Smooth muscle cell (in vitro differentiated cells): ENCODE measurements at regions not wholly inside any gene's neighbourhood (a gene's known extent, or its start where the extent isn't known, plus 50 kb on each side); places are given as distances from the start of the nearest gene placed in this dataset.

Experiments used
- DNase-seq: peaks from one replicate; lab custom pipeline; 2025; ENCODE audit not compliant: unreplicated experiment; lab: John Stamatoyannopoulos, UW
- H2AFZ ChIP-seq: fragments of 200-600 bp; sonication (generic); 2 replicates; pipeline ENCODE4 v1.6.0; 2016; ENCODE audit warnings: antibody characterized with exemption, low read depth, mild to moderate bottlenecking
- H3F3A ChIP-seq: fragments of 200-600 bp; sonication (generic); 2 replicates; pipeline ENCODE4 v1.6.0; 2017; ENCODE audit warnings: antibody characterized with exemption, low read depth
- H3K27ac ChIP-seq: fragments of 200-600 bp; sonication (generic); 2 replicates; pipeline ENCODE4 v1.5.1; 2016; ENCODE audit warnings: low read depth, mild to moderate bottlenecking
- H3K27me3 ChIP-seq: fragments of 200-600 bp; sonication (generic); 2 replicates; pipeline ENCODE4 v1.6.1; 2016; ENCODE audit warnings: low read depth, mild to moderate bottlenecking
- H3K36me3 ChIP-seq: fragments of 200-600 bp; sonication (generic); 2 replicates; pipeline ENCODE4 v1.5.1; 2016; ENCODE audit warnings: low read depth
- H3K4me1 ChIP-seq: fragments of 200-600 bp; sonication (generic); 2 replicates; pipeline ENCODE4 v1.5.1; 2016; ENCODE audit warnings: low read depth
- H3K4me2 ChIP-seq: fragments of 200-600 bp; sonication (generic); 2 replicates; pipeline ENCODE4 v1.6.0; 2016; ENCODE audit warnings: mild to moderate bottlenecking
- H3K4me3 ChIP-seq: fragments of 200-600 bp; sonication (generic); 2 replicates; pipeline ENCODE4 v1.5.1; 2016; ENCODE audit warnings: mild to moderate bottlenecking
- H3K79me2 ChIP-seq: fragments of 200-600 bp; sonication (generic); 2 replicates; pipeline ENCODE4 v1.6.0; 2016; ENCODE audit warnings: low read depth, mild to moderate bottlenecking
- H3K9ac ChIP-seq: fragments of 200-600 bp; sonication (generic); 2 replicates; pipeline ENCODE4 v1.6.0; 2016; ENCODE audit warnings: low read depth
- H3K9me3 ChIP-seq: fragments of 200-600 bp; sonication (generic); replicated peaks from 2 replicates; pipeline ENCODE4 v1.5.1; 2016; ENCODE audit warnings: low read depth
- H4K20me1 ChIP-seq: fragments of 200-600 bp; sonication (generic); 2 replicates; pipeline ENCODE4 v1.6.0; 2016; ENCODE audit warnings: low read depth
- WGBS: methylation state at CpG from one replicate; pipeline ENCODE4 v1.1.7; 2016; ENCODE audit warnings: low lambda C conversion rate; 5-methylcytosine and 5-hydroxymethylcytosine counted together
- TF ChIP-seq, protein P1 (sequence below): fragments of 200-600 bp; sonication (generic); IDR thresholded peaks from 2 replicates; pipeline ENCODE4 v1.5.1; 2017; ENCODE audit warnings: borderline replicate concordance, mild to moderate bottlenecking, antibody characterized with exemption; ENCODE audit not compliant: insufficient read depth, poor library complexity, severe bottlenecking

DNA sequence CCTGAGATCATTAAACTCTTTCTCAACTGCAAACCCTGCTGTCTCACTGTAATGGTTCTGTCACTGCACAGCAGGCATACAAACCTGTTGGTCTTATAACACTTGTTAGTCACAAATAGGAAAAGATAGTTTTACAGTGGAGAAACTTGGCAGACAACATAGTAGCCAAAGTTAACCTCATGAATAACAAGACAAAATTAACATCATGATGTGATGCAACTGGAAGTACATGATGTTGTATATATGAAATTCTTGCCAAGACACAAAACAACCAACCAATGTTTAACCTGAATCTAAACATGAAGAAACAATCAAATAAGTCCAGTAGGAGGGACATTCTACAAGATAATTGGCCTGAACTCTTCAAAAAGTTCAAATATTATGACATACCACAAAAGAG is 189.3 kb downstream of the RNF152 start:
- H3K9me3 ChIP-seq: no peaks in the 10 kb centered on the region
- H3K27me3 ChIP-seq: no peaks in the 10 kb centered on the region
- no peak overlapping the region for H3K4me2 ChIP-seq
- TF ChIP-seq, protein P1, sequence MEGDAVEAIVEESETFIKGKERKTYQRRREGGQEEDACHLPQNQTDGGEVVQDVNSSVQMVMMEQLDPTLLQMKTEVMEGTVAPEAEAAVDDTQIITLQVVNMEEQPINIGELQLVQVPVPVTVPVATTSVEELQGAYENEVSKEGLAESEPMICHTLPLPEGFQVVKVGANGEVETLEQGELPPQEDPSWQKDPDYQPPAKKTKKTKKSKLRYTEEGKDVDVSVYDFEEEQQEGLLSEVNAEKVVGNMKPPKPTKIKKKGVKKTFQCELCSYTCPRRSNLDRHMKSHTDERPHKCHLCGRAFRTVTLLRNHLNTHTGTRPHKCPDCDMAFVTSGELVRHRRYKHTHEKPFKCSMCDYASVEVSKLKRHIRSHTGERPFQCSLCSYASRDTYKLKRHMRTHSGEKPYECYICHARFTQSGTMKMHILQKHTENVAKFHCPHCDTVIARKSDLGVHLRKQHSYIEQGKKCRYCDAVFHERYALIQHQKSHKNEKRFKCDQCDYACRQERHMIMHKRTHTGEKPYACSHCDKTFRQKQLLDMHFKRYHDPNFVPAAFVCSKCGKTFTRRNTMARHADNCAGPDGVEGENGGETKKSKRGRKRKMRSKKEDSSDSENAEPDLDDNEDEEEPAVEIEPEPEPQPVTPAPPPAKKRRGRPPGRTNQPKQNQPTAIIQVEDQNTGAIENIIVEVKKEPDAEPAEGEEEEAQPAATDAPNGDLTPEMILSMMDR: no peak
- H3K4me1 ChIP-seq: peaks cover 10% of the 10 kb centered on the region
- H3F3A ChIP-seq: no peaks in the 10 kb centered on the region
- H3K9ac ChIP-seq: no peak overlapping the region
- no peak overlapping the region for H3K4me3 ChIP-seq
- no peak overlapping the region for H3K27ac ChIP-seq
- no peak overlapping the region for H2AFZ ChIP-seq
- H4K20me1 ChIP-seq: no peaks in the 10 kb centered on the region
- no peaks in the 10 kb centered on the region for H3K79me2 ChIP-seq
- no peaks in the 10 kb centered on the region for H3K36me3 ChIP-seq
- DNase-seq: no peak

DNA sequence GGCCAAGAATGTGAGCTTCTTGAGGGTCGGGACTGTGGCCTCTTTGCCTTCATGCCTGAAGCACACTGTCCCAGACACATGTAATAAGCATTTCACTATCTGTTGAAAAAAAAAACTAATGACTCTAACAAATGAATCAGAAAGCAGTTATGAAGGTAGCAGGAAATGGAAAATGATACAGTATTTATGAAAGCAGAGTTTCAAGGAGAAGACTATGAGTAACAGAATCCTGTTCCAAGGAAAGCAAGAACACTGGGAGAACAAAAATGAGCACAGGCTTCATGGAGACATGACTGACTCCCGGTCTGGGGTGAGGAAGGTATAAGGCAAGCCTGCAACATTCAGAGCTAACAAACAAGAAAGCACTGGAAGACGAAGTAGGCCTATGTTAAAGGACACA is 190.8 kb downstream of the RNF152 start:
- H3K9me3 ChIP-seq: no peaks in the 10 kb centered on the region
- TF ChIP-seq, protein P1: no peak
- no peaks in the 10 kb centered on the region for H4K20me1 ChIP-seq
- H3F3A ChIP-seq: no peaks in the 10 kb centered on the region
- no peaks in the 10 kb centered on the region for H3K36me3 ChIP-seq
- no peak overlapping the region for H3K9ac ChIP-seq
- no peak overlapping the region for H2AFZ ChIP-seq
- H3K4me3 ChIP-seq: no peak overlapping the region
- H3K4me1 ChIP-seq: peaks cover 8% of the 10 kb centered on the region
- H3K27ac ChIP-seq: no peak overlapping the region
- no peaks in the 10 kb centered on the region for H3K27me3 ChIP-seq
- no peak for DNase-seq
- no peaks in the 10 kb centered on the region for H3K79me2 ChIP-seq
- 83% methylated on average over 3 of the region's 3 CpGs for WGBS
- no peak overlapping the region for H3K4me2 ChIP-seq

DNA sequence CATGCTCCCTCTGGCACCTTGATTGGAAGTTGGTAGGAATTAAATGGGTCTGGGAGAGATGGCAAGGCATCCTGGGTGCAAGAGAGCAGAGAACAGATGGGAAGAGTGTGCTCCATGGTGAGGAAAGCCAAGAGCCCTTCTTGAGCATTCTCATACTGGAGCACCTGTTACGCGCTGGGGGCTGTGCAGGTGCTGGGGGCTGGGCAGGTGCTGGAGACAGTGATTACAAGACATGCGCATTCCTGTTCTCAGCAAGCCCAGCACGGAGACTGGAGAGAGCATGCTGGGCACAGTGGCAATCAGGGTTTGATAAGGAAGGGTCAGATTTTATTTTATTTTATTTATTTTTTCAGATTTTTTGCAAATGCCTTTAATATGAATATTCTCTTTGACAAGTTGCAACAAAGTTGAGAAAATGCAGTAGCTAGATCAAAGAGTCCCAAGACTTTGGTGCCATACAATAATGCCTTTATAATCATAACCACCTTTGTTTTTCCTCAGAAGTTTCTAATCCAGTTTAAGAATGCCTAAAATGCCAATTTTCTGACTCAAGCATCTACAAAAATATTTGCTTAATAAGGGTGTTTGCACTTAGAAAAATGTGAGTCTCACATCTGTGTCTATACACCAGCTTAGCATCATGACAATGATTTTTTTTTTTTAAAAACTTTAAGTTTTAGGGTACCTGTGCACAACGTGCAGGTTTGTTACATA is 193.3 kb downstream of the RNF152 start:
- H2AFZ ChIP-seq: no peak overlapping the region
- WGBS: 85% methylated on average over 5 of the region's 5 CpGs
- no peaks in the 10 kb centered on the region for H3K27me3 ChIP-seq
- peaks cover 6% of the 10 kb centered on the region for H3K4me1 ChIP-seq
- no peak for DNase-seq
- no peaks in the 10 kb centered on the region for H3K36me3 ChIP-seq
- no peak overlapping the region for H3K4me3 ChIP-seq
- no peaks in the 10 kb centered on the region for H4K20me1 ChIP-seq
- H3F3A ChIP-seq: no peaks in the 10 kb centered on the region
- TF ChIP-seq, protein P1: no peak
- H3K27ac ChIP-seq: no peak overlapping the region
- no peaks in the 10 kb centered on the region for H3K9me3 ChIP-seq
- no peaks in the 10 kb centered on the region for H3K79me2 ChIP-seq
- H3K4me2 ChIP-seq: no peak overlapping the region
- no peak overlapping the region for H3K9ac ChIP-seq

DNA sequence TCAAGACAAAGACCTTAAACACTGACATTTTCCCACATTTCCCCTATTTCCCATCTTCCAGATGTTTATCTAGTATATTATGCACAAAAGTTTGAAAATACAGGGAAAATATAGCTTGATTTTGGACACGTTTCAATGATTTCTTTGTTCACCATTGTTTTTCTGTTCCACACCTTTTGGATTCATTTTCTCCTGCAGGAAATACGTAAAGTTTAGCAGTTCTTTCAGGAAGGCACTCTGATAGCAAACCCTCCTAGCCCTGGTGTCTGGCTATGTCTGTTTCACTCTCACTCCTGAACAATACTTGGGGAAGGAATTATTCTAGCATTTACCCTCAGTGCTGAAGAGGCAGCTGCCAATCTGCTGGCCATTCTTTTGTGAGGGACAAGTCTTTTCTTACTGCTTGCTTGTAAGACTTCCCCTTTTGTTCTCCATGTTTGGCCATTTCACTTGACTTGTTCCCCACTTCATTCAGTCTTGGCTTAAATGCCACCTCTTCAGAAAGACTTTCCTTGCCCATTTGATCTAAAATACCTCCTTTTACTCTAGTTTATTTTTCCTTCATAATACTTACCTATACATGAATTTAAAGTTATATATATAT is 195.4 kb downstream of the RNF152 start:
- DNase-seq: no peak
- H3K4me1 ChIP-seq: peaks cover 6% of the 10 kb centered on the region
- TF ChIP-seq, protein P1: no peak
- H3K4me3 ChIP-seq: no peak overlapping the region
- H3K27ac ChIP-seq: no peak overlapping the region
- no peaks in the 10 kb centered on the region for H3F3A ChIP-seq
- 88% methylated on average over 2 of the region's 2 CpGs for WGBS
- H3K9ac ChIP-seq: no peak overlapping the region
- no peaks in the 10 kb centered on the region for H3K9me3 ChIP-seq
- no peaks in the 10 kb centered on the region for H3K36me3 ChIP-seq
- H3K27me3 ChIP-seq: no peaks in the 10 kb centered on the region
- H3K79me2 ChIP-seq: no peaks in the 10 kb centered on the region
- no peak overlapping the region for H3K4me2 ChIP-seq
- H2AFZ ChIP-seq: no peak overlapping the region
- H4K20me1 ChIP-seq: no peaks in the 10 kb centered on the region
